BLaER1 treated with 17β-estradiol and CSF1 and Interleukin-3, amounts not matched to agents 10 nM and 100 nM (cell line): ENCODE measurements at regions not wholly inside any gene's neighbourhood (a gene's known extent, or its start where the extent isn't known, plus 50 kb on each side); places are given as distances from the start of the nearest gene placed in this dataset.
A peak's percentile ranks its signal among the peaks of the same experiment; 100 is the strongest.

Experiments
- H3K27ac ChIP-seq, 11 experiments: shearing (Covaris generic); formaldehyde crosslinking; 2 replicates each; pipeline ENCODE4 v1.8.1; 2022
- H3K27me3 ChIP-seq, 11 experiments: shearing (Covaris generic); formaldehyde crosslinking; 2 replicates each; pipeline ENCODE4 v1.8.1; 2022
- H3K36me3 ChIP-seq, 11 experiments: shearing (Covaris generic); formaldehyde crosslinking; 2 replicates each; pipeline ENCODE4 v1.8.1; 2022
- H3K4me1 ChIP-seq, 10 experiments: shearing (Covaris generic); formaldehyde crosslinking; 2 replicates each; pipeline ENCODE4 v1.8.1; 2022
- H3K4me2 ChIP-seq, 11 experiments: shearing (Covaris generic); formaldehyde crosslinking; 2 replicates each; pipeline ENCODE4 v1.8.1; 2022
- H3K4me3 ChIP-seq, 10 experiments: shearing (Covaris generic); formaldehyde crosslinking; 2 replicates each; pipeline ENCODE4 v1.8.1; 2022
- H3K9ac ChIP-seq, 11 experiments: shearing (Covaris generic); formaldehyde crosslinking; 2 replicates each; pipeline ENCODE4 v1.8.1; 2022
- H3K9me3 ChIP-seq, 11 experiments: shearing (Covaris generic); formaldehyde crosslinking; replicated peaks in 1 of 11; 2 replicates each; pipeline ENCODE4 v1.8.1; 2022
- H4K20me1 ChIP-seq, 11 experiments: shearing (Covaris generic); formaldehyde crosslinking; 2 replicates each; pipeline ENCODE4 v1.8.1; 2022
- Cebpa-rat ChIP-seq, 11 experiments: shearing (Covaris generic); IDR thresholded peaks; 2 replicates each; pipeline ENCODE4 v1.8.1; 2022

DNA sequence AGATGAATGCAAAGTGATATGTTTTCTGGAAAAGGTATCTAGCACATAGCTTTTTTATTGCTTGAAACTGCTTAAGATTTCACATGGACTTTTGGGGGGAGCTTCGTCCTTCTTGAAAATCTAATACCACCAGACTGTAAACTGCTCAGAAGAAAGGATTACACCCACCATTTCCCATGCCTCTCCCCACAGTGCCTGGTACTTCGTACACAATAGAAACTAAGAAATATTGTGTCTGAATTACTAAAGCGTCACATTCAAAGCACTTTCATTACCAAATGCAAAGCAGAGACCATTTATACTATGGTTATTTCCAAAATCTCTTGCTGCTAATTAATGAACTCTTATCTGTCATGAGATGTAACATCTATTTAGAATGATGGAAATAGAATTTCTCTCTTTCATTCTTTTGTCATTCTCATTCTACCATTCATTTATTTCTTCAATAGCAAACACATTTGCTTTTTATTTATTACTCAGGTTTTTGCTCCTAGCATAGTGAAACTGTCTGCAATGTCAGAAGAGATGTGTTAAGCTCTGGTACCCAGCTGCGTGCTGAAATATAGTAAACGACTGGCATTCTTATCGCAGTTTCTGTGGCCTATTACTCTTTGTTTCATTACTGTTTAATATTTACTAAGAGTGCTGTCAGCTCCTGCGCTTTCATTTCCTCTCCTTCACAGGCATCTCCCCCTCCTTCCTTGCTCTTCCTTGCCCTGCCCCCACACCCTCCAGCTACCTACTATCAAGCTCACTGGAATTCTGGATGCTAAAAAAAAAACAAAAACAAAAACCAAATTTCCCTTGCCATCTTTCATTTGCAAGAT lies 51.4 kb upstream of the RAPGEF2 start:
- Histone ChIP-seq H3K27ac (0 out of 22 replicates have a peak overlapping the region, but pooled peaks of 1 of the 11 experiments have one; percentile 5), H3K9ac (peak overlapping the region in 5 of 11 experiments; percentile 10 to 31 (median 13); a peak in 3 of 22 replicates), H3K9me3 (no peaks in the 10 kb centered on the region), H4K20me1 (no peaks in the 10 kb centered on the region), H3K4me2 (peak overlapping the region; percentile 61 to 89 (median 72)), H3K4me1 (peaks cover 15 to 62% (median 35%) of the 10 kb centered on the region in 10 experiments), H3K36me3 (no peaks in the 10 kb centered on the region), H3K27me3 (no peaks in the 10 kb centered on the region), H3K4me3 (0 out of 20 replicates have a peak overlapping the region, but pooled peaks of 2 of the 10 experiments have one; percentile 8 to 22)
- TF ChIP-seq Cebpa-rat (IDR thresholded peaks at IDR 0.05): no peak

GRCh38 chr4:159052315-159052714 lies 50.6 kb upstream of the RAPGEF2 start:
- H3K4me1 ChIP-seq: peaks cover 15 to 70% (median 44%) of the 10 kb centered on the region in 10 experiments
- peak overlapping the region; percentile 61 to 89 (median 72); a peak in 21 of 22 replicates for H3K4me2 ChIP-seq
- H3K9ac ChIP-seq: peak overlapping the region in 4 of 11 experiments; percentile 3 to 23 (median 11); a peak in 1 of 22 replicates
- no peak overlapping the region for H3K4me3 ChIP-seq
- no peak for TF ChIP-seq Cebpa-rat (IDR thresholded peaks at IDR 0.05)
- no peaks in the 10 kb centered on the region for H3K9me3 ChIP-seq
- H4K20me1 ChIP-seq: no peaks in the 10 kb centered on the region
- H3K27ac ChIP-seq: 0 out of 22 replicates have a peak overlapping the region, but pooled peaks of 1 of the 11 experiments have one; percentile 5
- no peaks in the 10 kb centered on the region for H3K36me3 ChIP-seq
- H3K27me3 ChIP-seq: no peaks in the 10 kb centered on the region
